PFSK-1 (cell line): ENCODE measurements at regions not wholly inside any gene's neighbourhood (a gene's known extent, or its start where the extent isn't known, plus 50 kb on each side); places are given as distances from the start of the nearest gene placed in this dataset.

Experiments used
- FOXP2 ChIP-seq: optimal IDR thresholded peaks from 2 replicates; pipeline ENCODE3; 2011; ENCODE audit warnings: borderline replicate concordance, control low read depth, inconsistent platforms; ENCODE audit not compliant: insufficient read depth; ENCODE audit errors: extremely low read length, extremely low read depth
- POLR2AphosphoS5 ChIP-seq: IDR thresholded peaks from 2 replicates; pipeline ENCODE4 v1.6.1; 2012; ENCODE audit warnings: low read depth, mild to moderate bottlenecking, control low read depth, low read length, moderate library complexity
- TAF1 ChIP-seq: IDR thresholded peaks from 2 replicates; pipeline ENCODE4 v1.6.1; 2012; ENCODE audit warnings: low read length, control low read depth, borderline replicate concordance; ENCODE audit not compliant: insufficient read depth

GRCh38 chr12:30425445-30425844 lies 270.2 kb downstream of the IPO8 start:
- TF ChIP-seq TAF1 (no peak), POLR2AphosphoS5 (no peak), FOXP2 (no peak)
